ENCODE measurements at regions not wholly inside any gene's neighbourhood (a gene's known extent, or its start where the extent isn't known, plus 50 kb on each side); places are given as distances from the start of the nearest gene placed in this dataset.

- no peaks in the 10 kb centered on the region for H3K9me3 ChIP-seq
- no peak for DNase-seq
Observed at GRCh38 chr7:11221984-11222383, 248.3 kb downstream of the PHF14 start.

GRCh38 chr7:11224535-11224934 is 250.9 kb downstream of the PHF14 start:
- H3K36me3 ChIP-seq = no peaks in the 10 kb centered on the region
- no peaks in the 10 kb centered on the region for H3K9me3 ChIP-seq
- DNase-seq = no peak
- no peaks in the 10 kb centered on the region for H3K27me3 ChIP-seq
- H3K4me3 ChIP-seq = no peak overlapping the region

More at GRCh38 chr7:11221984-11222383, 248.3 kb downstream of the PHF14 start:
- H3K36me3 ChIP-seq = no peaks in the 10 kb centered on the region
- no peaks in the 10 kb centered on the region for H3K27me3 ChIP-seq
- no peak overlapping the region for H3K4me3 ChIP-seq

GRCh38 chr7:11228515-11228914 is 254.8 kb downstream of the PHF14 start:
- H3K27me3 ChIP-seq = no peaks in the 10 kb centered on the region
- DNase-seq = peak; percentile 38
- no peak overlapping the region for H3K4me3 ChIP-seq
- H3K9me3 ChIP-seq = no peaks in the 10 kb centered on the region
- no peaks in the 10 kb centered on the region for H3K36me3 ChIP-seq

- no peak for DNase-seq
Observed at GRCh38 chr7:11231190-11231589, 257.5 kb downstream of the PHF14 start.

GRCh38 chr7:11232462-11232861 is 258.8 kb downstream of the PHF14 start:
- no peak for DNase-seq
- Histone ChIP-seq H3K9me3 (no peaks in the 10 kb centered on the region), H3K4me3 (no peak overlapping the region), H3K27me3 (no peaks in the 10 kb centered on the region), H3K36me3 (no peaks in the 10 kb centered on the region)

More at GRCh38 chr7:11231190-11231589, 257.5 kb downstream of the PHF14 start:
- Histone ChIP-seq H3K4me3 (no peak overlapping the region), H3K36me3 (no peaks in the 10 kb centered on the region), H3K9me3 (no peaks in the 10 kb centered on the region), H3K27me3 (no peaks in the 10 kb centered on the region)

GRCh38 chr7:11233871-11234270 is 260.2 kb downstream of the PHF14 start:
- Histone ChIP-seq H3K9me3 (no peaks in the 10 kb centered on the region), H3K36me3 (no peaks in the 10 kb centered on the region), H3K27me3 (no peaks in the 10 kb centered on the region), H3K4me3 (no peak overlapping the region)
- no peak for DNase-seq

GRCh38 chr7:11235491-11235890 is 261.8 kb downstream of the PHF14 start:
- Histone ChIP-seq H3K36me3 (no peaks in the 10 kb centered on the region), H3K4me3 (no peak overlapping the region), H3K9me3 (no peaks in the 10 kb centered on the region), H3K27me3 (no peaks in the 10 kb centered on the region)
- DNase-seq = no peak

- H3K9me3 ChIP-seq = no peaks in the 10 kb centered on the region
- no peaks in the 10 kb centered on the region for H3K27me3 ChIP-seq
- H3K36me3 ChIP-seq = no peaks in the 10 kb centered on the region
- no peak overlapping the region for H3K4me3 ChIP-seq
- no peak for DNase-seq
Observed at GRCh38 chr7:11236680-11237079, 263.0 kb downstream of the PHF14 start.

GRCh38 chr7:11237742-11238141 is 264.1 kb downstream of the PHF14 start:
- no peaks in the 10 kb centered on the region for H3K9me3 ChIP-seq

GRCh38 chr7:11239316-11239715 is 265.6 kb downstream of the PHF14 start:
- no peaks in the 10 kb centered on the region for H3K36me3 ChIP-seq
- no peaks in the 10 kb centered on the region for H3K27me3 ChIP-seq
- H3K4me3 ChIP-seq = no peak overlapping the region
- no peaks in the 10 kb centered on the region for H3K9me3 ChIP-seq
- no peak for DNase-seq

More at GRCh38 chr7:11237742-11238141, 264.1 kb downstream of the PHF14 start:
- no peaks in the 10 kb centered on the region for H3K27me3 ChIP-seq
- H3K36me3 ChIP-seq = no peaks in the 10 kb centered on the region
- no peak overlapping the region for H3K4me3 ChIP-seq
- no peak for DNase-seq

GRCh38 chr7:11243739-11244138 is 270.1 kb downstream of the PHF14 start:
- Histone ChIP-seq H3K27me3 (no peaks in the 10 kb centered on the region), H3K4me3 (no peak overlapping the region), H3K36me3 (no peaks in the 10 kb centered on the region), H3K9me3 (no peaks in the 10 kb centered on the region)
- no peak for DNase-seq

GRCh38 chr7:11244149-11244548 is 270.5 kb downstream of the PHF14 start:
- no peaks in the 10 kb centered on the region for H3K9me3 ChIP-seq
- H3K27me3 ChIP-seq = no peaks in the 10 kb centered on the region
- DNase-seq = no peak
- H3K36me3 ChIP-seq = no peaks in the 10 kb centered on the region
- no peak overlapping the region for H3K4me3 ChIP-seq

GRCh38 chr7:11247545-11247944 is 273.9 kb downstream of the PHF14 start:
- Histone ChIP-seq H3K36me3 (no peaks in the 10 kb centered on the region), H3K9me3 (no peaks in the 10 kb centered on the region), H3K27me3 (no peaks in the 10 kb centered on the region), H3K4me3 (no peak overlapping the region)
- DNase-seq = no peak

GRCh38 chr7:11251436-11251835 is 277.8 kb downstream of the PHF14 start:
- DNase-seq = no peak
- Histone ChIP-seq H3K27me3 (no peaks in the 10 kb centered on the region), H3K4me3 (no peak overlapping the region), H3K9me3 (no peaks in the 10 kb centered on the region), H3K36me3 (no peaks in the 10 kb centered on the region)

- Histone ChIP-seq H3K36me3 (no peaks in the 10 kb centered on the region), H3K4me3 (no peak overlapping the region), H3K27me3 (no peaks in the 10 kb centered on the region), H3K9me3 (no peaks in the 10 kb centered on the region)
- DNase-seq = no peak
Observed at GRCh38 chr7:11252011-11252607, 278.4 kb downstream of the PHF14 start.

GRCh38 chr7:11252705-11253272 is 279.1 kb downstream of the PHF14 start:
- no peaks in the 10 kb centered on the region for H3K27me3 ChIP-seq
- H3K36me3 ChIP-seq = no peaks in the 10 kb centered on the region
- no peak overlapping the region for H3K4me3 ChIP-seq
- DNase-seq = no peak
- H3K9me3 ChIP-seq = no peaks in the 10 kb centered on the region

GRCh38 chr7:11256501-11256900 is 282.8 kb downstream of the PHF14 start:
- no peaks in the 10 kb centered on the region for H3K36me3 ChIP-seq
- no peak for DNase-seq
- H3K4me3 ChIP-seq = no peak overlapping the region
- H3K9me3 ChIP-seq = no peaks in the 10 kb centered on the region
- H3K27me3 ChIP-seq = no peaks in the 10 kb centered on the region

- DNase-seq = no peak
- H3K27me3 ChIP-seq = no peaks in the 10 kb centered on the region
Observed at GRCh38 chr7:11261470-11261869, 287.8 kb downstream of the PHF14 start.

More at GRCh38 chr7:11261470-11261869, 287.8 kb downstream of the PHF14 start:
- no peaks in the 10 kb centered on the region for H3K9me3 ChIP-seq
- H3K36me3 ChIP-seq = no peaks in the 10 kb centered on the region
- H3K4me3 ChIP-seq = no peak overlapping the region

Measured in MG63 (cell line).